A549 (cell line): ENCODE measurements at regions not wholly inside any gene's neighbourhood (a gene's known extent, or its start where the extent isn't known, plus 50 kb on each side); places are given as distances from the start of the nearest gene placed in this dataset.

Source experiments
- CBX2 ChIP-seq: fragments of 200-600 bp; sonication (generic); IDR thresholded peaks from 2 replicates; pipeline ENCODE4 v1.6.1; 2016; ENCODE audit warnings: low read depth, mild to moderate bottlenecking, borderline replicate concordance
- CTCF ChIP-seq: fragments of >200 bp; sonication (Bioruptor Twin); formaldehyde crosslinking; IDR thresholded peaks from 3 replicates; pipeline ENCODE4 v1.5.1; 2016
- ELK1 ChIP-seq: fragments of 150-350 bp; IDR thresholded peaks from 2 replicates; pipeline ENCODE4 v1.6.1; 2014; ENCODE audit warnings: low read depth, mild to moderate bottlenecking, low read length
- POLR2A ChIP-seq: IDR thresholded peaks from 2 replicates; pipeline ENCODE4 v1.6.1; 2012; ENCODE audit warnings: mild to moderate bottlenecking, low read length
- POLR2AphosphoS2 ChIP-seq: conservative IDR thresholded peaks from 2 replicates; pipeline ENCODE4 v1.6.1; 2012; ENCODE audit warnings: low read length, improper control_type of control experiment, inconsistent platforms
- TFCP2L1 ChIP-seq: fragments of 250-450 bp; sonication (Bioruptor Pico); IDR thresholded peaks from 2 replicates; pipeline ENCODE4 v1.5.0; 2021; ENCODE audit warnings: mild to moderate bottlenecking
- ZFP36 ChIP-seq: fragments of 450-650 bp; IDR thresholded peaks from 2 replicates; pipeline ENCODE4 v1.6.1; 2014; ENCODE audit warnings: borderline replicate concordance; ENCODE audit not compliant: partially characterized antibody

- TF ChIP-seq CTCF (no peak), POLR2A (no peak), POLR2AphosphoS2 (no peak), TFCP2L1 (CRISPR knock-in tag) (no peak), ZFP36 (no peak), ELK1 (no peak), CBX2 (no peak)
Measured at GRCh38 chr20:22160101-22160652, 424.2 kb downstream of the FOXA2 start.
